GM23338 (cell line): ENCODE measurements at regions not wholly inside any gene's neighbourhood (a gene's known extent, or its start where the extent isn't known, plus 50 kb on each side); places are given as distances from the start of the nearest gene placed in this dataset.

ENCODE experiments used
- ATAC-seq: fragments of 200-7000 bp; cut with Tn5 transposase; 3 replicates; pipeline ENCODE4 v1.9.1; 2020
- DNase-seq: peaks from one replicate; pipeline ENCODE4 v3.0.0-alpha.2; 2015; ENCODE audit warnings: low spot score
- H2AFZ ChIP-seq: fragments of 200-600 bp; sonication (generic); 2 replicates; pipeline ENCODE4 v1.8.0; 2016; ENCODE audit warnings: antibody characterized with exemption, mild to moderate bottlenecking, moderate library complexity
- H3F3A ChIP-seq: fragments of 200-600 bp; sonication (generic); replicated peaks from 2 replicates; pipeline ENCODE4 v1.8.0; 2017; ENCODE audit warnings: antibody characterized with exemption, mixed run types, low read depth
- H3K27ac ChIP-seq: fragments of 200-600 bp; sonication (generic); 2 replicates; pipeline ENCODE4 v1.6.1; 2016; ENCODE audit warnings: low read depth
- H3K27me3 ChIP-seq: fragments of 200-600 bp; sonication (generic); 2 replicates; pipeline ENCODE4 v1.8.0; 2016; ENCODE audit warnings: mild to moderate bottlenecking, mixed run types, moderate library complexity; ENCODE audit not compliant: insufficient read depth
- H3K36me3 ChIP-seq: fragments of 200-600 bp; sonication (generic); 2 replicates; pipeline ENCODE4 v1.8.0; 2016; ENCODE audit warnings: mild to moderate bottlenecking; ENCODE audit not compliant: insufficient read depth
- H3K4me1 ChIP-seq: fragments of 200-600 bp; sonication (generic); 2 replicates; pipeline ENCODE4 v1.8.0; 2016; ENCODE audit warnings: mild to moderate bottlenecking, moderate library complexity; ENCODE audit not compliant: insufficient read depth
- H3K4me2 ChIP-seq: fragments of 200-600 bp; sonication (generic); 2 replicates; pipeline ENCODE4 v1.7.1; 2017; ENCODE audit warnings: mixed run types
- H3K4me3 ChIP-seq: fragments of 200-600 bp; sonication (generic); 2 replicates; pipeline ENCODE4 v1.6.1; 2016; ENCODE audit warnings: mixed run types
- H3K79me2 ChIP-seq: fragments of 200-600 bp; sonication (generic); replicated peaks from 2 replicates; pipeline ENCODE4 v1.8.0; 2017; ENCODE audit warnings: mild to moderate bottlenecking; ENCODE audit not compliant: insufficient read depth
- H3K9me2 ChIP-seq: fragments of 200-600 bp; sonication (generic); 2 replicates; pipeline ENCODE4 v1.8.0; 2017; ENCODE audit not compliant: insufficient read depth
- H4K20me1 ChIP-seq: fragments of 200-600 bp; sonication (generic); replicated peaks from 2 replicates; pipeline ENCODE4 v1.8.0; 2017; ENCODE audit warnings: mild to moderate bottlenecking; ENCODE audit not compliant: insufficient read depth
- H3K27ac Mint-ChIP-seq: 2 replicates; pipeline ENCODE4 v1.8.0; 2020; ENCODE audit warnings: inconsistent platforms, mild to moderate bottlenecking, moderate library complexity, mixed read lengths
- H3K27me3 Mint-ChIP-seq: 3 replicates; pipeline ENCODE4 v1.8.0; 2022; ENCODE audit warnings: low read depth, mild to moderate bottlenecking, moderate library complexity, mixed read lengths, inconsistent platforms; ENCODE audit not compliant: insufficient read depth, poor library complexity
- H3K36me3 Mint-ChIP-seq: 3 replicates; pipeline ENCODE4 v1.8.0; 2021; ENCODE audit warnings: low read depth, mild to moderate bottlenecking, inconsistent platforms, moderate library complexity, mixed read lengths
- H3K4me1 Mint-ChIP-seq: 3 replicates; pipeline ENCODE4 v1.8.0; 2020; ENCODE audit warnings: mild to moderate bottlenecking, inconsistent platforms, mixed read lengths
- H3K4me3 Mint-ChIP-seq: 3 replicates; pipeline ENCODE4 v1.8.0; 2021; ENCODE audit warnings: moderate library complexity, mild to moderate bottlenecking, inconsistent platforms, mixed read lengths
- H3K9me3 Mint-ChIP-seq: 3 replicates; pipeline ENCODE4 v1.8.0; 2020; ENCODE audit warnings: moderate library complexity, mild to moderate bottlenecking, inconsistent platforms, mixed read lengths
- CREB1 ChIP-seq: fragments of 250-450 bp; sonication (Bioruptor Pico); IDR thresholded peaks from 2 replicates; pipeline ENCODE4 v1.5.0; 2020; ENCODE audit warnings: low read depth, mild to moderate bottlenecking, moderate library complexity
- EZH2 ChIP-seq: fragments of 200-600 bp; sonication (generic); IDR thresholded peaks from one replicate; pipeline ENCODE4 v1.8.0; 2017; ENCODE audit warnings: antibody characterized with exemption, mild to moderate bottlenecking, low read depth; ENCODE audit not compliant: unreplicated experiment
- EZH2phosphoT487 ChIP-seq: fragments of 200-600 bp; sonication (generic); IDR thresholded peaks from one replicate; pipeline ENCODE4 v1.8.1; 2018; ENCODE audit warnings: antibody characterized with exemption; ENCODE audit not compliant: unreplicated experiment
- JUNB ChIP-seq: IDR thresholded peaks from one replicate; pipeline ENCODE4 v1.6.1; 2016; ENCODE audit warnings: antibody characterized with exemption; ENCODE audit not compliant: unreplicated experiment
- NANOG ChIP-seq: IDR thresholded peaks from 2 replicates; pipeline ENCODE4 v1.6.1; 2016; ENCODE audit warnings: antibody characterized with exemption, borderline replicate concordance
- POLR2AphosphoS5 ChIP-seq: IDR thresholded peaks from 2 replicates; pipeline ENCODE4 v1.6.1; 2016; ENCODE audit warnings: antibody characterized with exemption, low read depth
- REST ChIP-seq: IDR thresholded peaks from one replicate; pipeline ENCODE4 v1.6.1; 2018; ENCODE audit warnings: antibody characterized with exemption; ENCODE audit not compliant: unreplicated experiment
- STAT1 ChIP-seq: IDR thresholded peaks from one replicate; pipeline ENCODE4 v1.6.1; 2016; ENCODE audit warnings: antibody characterized with exemption; ENCODE audit not compliant: unreplicated experiment
- ZNF114 ChIP-seq: fragments of 250-450 bp; sonication (Bioruptor Pico); IDR thresholded peaks from 2 replicates; pipeline ENCODE4 v1.5.0; 2020; ENCODE audit warnings: mild to moderate bottlenecking, moderate library complexity
- ZNF331 ChIP-seq: fragments of 250-450 bp; sonication (Bioruptor Pico); IDR thresholded peaks from 2 replicates; pipeline ENCODE4 v1.5.0; 2020; ENCODE audit warnings: low read depth, mild to moderate bottlenecking, moderate library complexity
- ZNF462 ChIP-seq: fragments of 250-450 bp; sonication (Bioruptor Pico); IDR thresholded peaks from 2 replicates; pipeline ENCODE4 v1.5.0; 2020; ENCODE audit warnings: mild to moderate bottlenecking, moderate library complexity
- TF ChIP-seq, protein P1 (sequence below), 2 experiments: fragments of 200-600 bp in 1 of 2; sonication (generic) in 1 of 2; conservative IDR thresholded peaks; 2 replicates each; pipeline versions ENCODE4 v1.5.1 to v1.6.1; 2016 to 2017; ENCODE audit warnings: antibody characterized with exemption in 2 of 2, low read depth in 2 of 2, mild to moderate bottlenecking in 2 of 2, moderate library complexity in 1 of 2
- TF ChIP-seq, protein P2 (sequence below): IDR thresholded peaks from 2 replicates; pipeline ENCODE4 v1.6.1; 2016; ENCODE audit warnings: antibody characterized with exemption

DNA sequence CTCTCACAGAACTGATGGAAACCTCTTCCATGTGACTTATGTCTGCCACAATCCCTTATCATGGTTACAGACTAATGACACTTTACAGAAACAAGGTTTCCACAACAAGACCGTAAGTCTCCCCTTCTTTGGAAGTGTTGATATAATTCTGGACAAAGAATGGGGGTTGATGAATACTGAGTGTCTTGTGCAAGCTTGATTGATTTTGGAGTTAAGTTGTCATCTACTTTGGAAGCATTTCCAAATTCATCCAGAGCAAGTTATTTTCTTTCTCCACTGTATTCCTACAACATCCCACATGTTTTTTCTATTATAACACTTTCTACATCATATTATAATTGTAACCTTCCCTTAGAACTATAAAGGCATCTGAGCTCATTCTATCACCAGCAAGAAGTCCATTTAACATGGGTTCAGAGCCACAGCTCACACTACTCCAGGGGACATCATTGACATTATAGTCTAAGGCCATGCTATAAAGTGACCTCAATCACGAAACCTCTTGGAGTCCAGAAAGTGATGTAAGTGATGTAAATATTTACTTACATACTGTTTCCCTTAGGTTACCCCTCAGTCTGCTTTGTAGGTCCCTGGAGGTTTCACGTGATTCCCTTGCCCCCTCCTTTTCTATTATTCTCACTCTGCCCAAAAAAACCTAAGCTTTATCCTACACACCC lies 125.7 kb upstream of the PBX1 start (continued):
- TF ChIP-seq POLR2AphosphoS5 (no peak), EZH2phosphoT487 (no peak), ZNF462 (CRISPR knock-in tag) (no peak), ZNF114 (no peak), STAT1 (no peak), ZNF331 (no peak)

GRCh38 chr1:164433818-164434170 lies 125.2 kb upstream of the PBX1 start:
- ATAC-seq: no peak
- Histone ChIP-seq H3K9me2 (no peaks in the 10 kb centered on the region), H4K20me1 (no peaks in the 10 kb centered on the region), H3K36me3 (no peaks in the 10 kb centered on the region), H3K4me3 (no peak overlapping the region), H3K79me2 (no peaks in the 10 kb centered on the region), H2AFZ (no peak overlapping the region), H3K4me1 (no peaks in the 10 kb centered on the region), H3K27ac (no peak overlapping the region), H3F3A (no peaks in the 10 kb centered on the region), H3K4me2 (no peak overlapping the region), H3K27me3 (no peaks in the 10 kb centered on the region)
- TF ChIP-seq JUNB: no peak
- TF ChIP-seq STAT1: no peak
- no peak for TF ChIP-seq CREB1 (CRISPR knock-in tag)
- TF ChIP-seq, protein P1, sequence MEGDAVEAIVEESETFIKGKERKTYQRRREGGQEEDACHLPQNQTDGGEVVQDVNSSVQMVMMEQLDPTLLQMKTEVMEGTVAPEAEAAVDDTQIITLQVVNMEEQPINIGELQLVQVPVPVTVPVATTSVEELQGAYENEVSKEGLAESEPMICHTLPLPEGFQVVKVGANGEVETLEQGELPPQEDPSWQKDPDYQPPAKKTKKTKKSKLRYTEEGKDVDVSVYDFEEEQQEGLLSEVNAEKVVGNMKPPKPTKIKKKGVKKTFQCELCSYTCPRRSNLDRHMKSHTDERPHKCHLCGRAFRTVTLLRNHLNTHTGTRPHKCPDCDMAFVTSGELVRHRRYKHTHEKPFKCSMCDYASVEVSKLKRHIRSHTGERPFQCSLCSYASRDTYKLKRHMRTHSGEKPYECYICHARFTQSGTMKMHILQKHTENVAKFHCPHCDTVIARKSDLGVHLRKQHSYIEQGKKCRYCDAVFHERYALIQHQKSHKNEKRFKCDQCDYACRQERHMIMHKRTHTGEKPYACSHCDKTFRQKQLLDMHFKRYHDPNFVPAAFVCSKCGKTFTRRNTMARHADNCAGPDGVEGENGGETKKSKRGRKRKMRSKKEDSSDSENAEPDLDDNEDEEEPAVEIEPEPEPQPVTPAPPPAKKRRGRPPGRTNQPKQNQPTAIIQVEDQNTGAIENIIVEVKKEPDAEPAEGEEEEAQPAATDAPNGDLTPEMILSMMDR (conservative IDR thresholded peaks at IDR 0.05; ENCODE audit: low read depth in 2 of 2): no peak
- no peak for TF ChIP-seq NANOG
- no peak for TF ChIP-seq REST
- TF ChIP-seq EZH2: no peak
- TF ChIP-seq ZNF114: no peak
- no peak for TF ChIP-seq EZH2phosphoT487
- no peak for TF ChIP-seq POLR2AphosphoS5
- TF ChIP-seq, protein P2, sequence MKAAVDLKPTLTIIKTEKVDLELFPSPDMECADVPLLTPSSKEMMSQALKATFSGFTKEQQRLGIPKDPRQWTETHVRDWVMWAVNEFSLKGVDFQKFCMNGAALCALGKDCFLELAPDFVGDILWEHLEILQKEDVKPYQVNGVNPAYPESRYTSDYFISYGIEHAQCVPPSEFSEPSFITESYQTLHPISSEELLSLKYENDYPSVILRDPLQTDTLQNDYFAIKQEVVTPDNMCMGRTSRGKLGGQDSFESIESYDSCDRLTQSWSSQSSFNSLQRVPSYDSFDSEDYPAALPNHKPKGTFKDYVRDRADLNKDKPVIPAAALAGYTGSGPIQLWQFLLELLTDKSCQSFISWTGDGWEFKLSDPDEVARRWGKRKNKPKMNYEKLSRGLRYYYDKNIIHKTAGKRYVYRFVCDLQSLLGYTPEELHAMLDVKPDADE: no peak
- Mint-ChIP-seq H3K4me1 (no peaks in the 10 kb centered on the region), H3K9me3 (no peaks in the 10 kb centered on the region), H3K36me3 (no peaks in the 10 kb centered on the region), H3K27me3 (no peaks in the 10 kb centered on the region), H3K4me3 (no peak overlapping the region), H3K27ac (no peak overlapping the region)
- no peak for DNase-seq
